MCF 10A (cell line): ENCODE measurements at regions not wholly inside any gene's neighbourhood (a gene's known extent, or its start where the extent isn't known, plus 50 kb on each side); places are given as distances from the start of the nearest gene placed in this dataset.

Experiments
- BruUV-seq: library from RNA; stranded (reverse); fragments of 400-500 nt; replicated peaks from 2 replicates; lab custom pipeline; 2021; lab: Mats Ljungman, UMichigan
- CTCF ChIA-PET: fragments of 300-600 bp; sonication (Branson Sonifier 250); formaldehyde crosslinking; extraction: SDS; loops from one replicate; lab custom pipeline; 2021; ENCODE audit warnings: antibody characterized with exemption, inconsistent platforms; lab: Yijun Ruan, JAX
- POLR2A ChIA-PET: fragments of 300-600, 350-650 bp; sonication (Branson Sonifier 250); formaldehyde crosslinking; extraction: SDS; loops from one replicate; lab custom pipeline; 2020; ENCODE audit warnings: antibody characterized with exemption, inconsistent platforms; lab: Yijun Ruan, JAX
- DNase-seq: peaks from one replicate; pipeline ENCODE4 v3.0.0-alpha.2; 2018; ENCODE audit not compliant: unreplicated experiment
- H3K27ac Mint-ChIP-seq: one replicate; pipeline ENCODE4 v1.8.0; 2022; ENCODE audit warnings: mild to moderate bottlenecking, low read depth, mixed read lengths; ENCODE audit not compliant: unreplicated experiment
- H3K27me3 Mint-ChIP-seq: one replicate; pipeline ENCODE4 v1.8.0; 2022; ENCODE audit warnings: mixed read lengths; ENCODE audit not compliant: insufficient read depth, unreplicated experiment
- H3K36me3 Mint-ChIP-seq: one replicate; pipeline ENCODE4 v1.8.0; 2022; ENCODE audit warnings: mild to moderate bottlenecking, moderate library complexity, mixed read lengths; ENCODE audit not compliant: insufficient read depth, unreplicated experiment
- H3K4me1 Mint-ChIP-seq: one replicate; pipeline ENCODE4 v1.8.0; 2022; ENCODE audit warnings: mixed read lengths; ENCODE audit not compliant: insufficient read depth, unreplicated experiment
- H3K4me3 Mint-ChIP-seq: one replicate; pipeline ENCODE4 v1.8.0; 2022; ENCODE audit warnings: mild to moderate bottlenecking, moderate library complexity, mixed read lengths; ENCODE audit not compliant: unreplicated experiment
- H3K9me3 Mint-ChIP-seq: one replicate; pipeline ENCODE4 v1.8.0; 2022; ENCODE audit warnings: mixed read lengths; ENCODE audit not compliant: unreplicated experiment
- intact Hi-C: fragments of 100-400 bp; cut with micrococcal nuclease; formaldehyde crosslinking; loops from 2 replicates; pipeline ENCODE4 v1.14.1; 2022
- TF ChIP-seq, protein P1 (sequence below): fragments of 200-600 bp; IDR thresholded peaks from one replicate; pipeline ENCODE4 v1.8.0; 2022; ENCODE audit warnings: antibody characterized with exemption, mild to moderate bottlenecking; ENCODE audit not compliant: unreplicated experiment

DNA sequence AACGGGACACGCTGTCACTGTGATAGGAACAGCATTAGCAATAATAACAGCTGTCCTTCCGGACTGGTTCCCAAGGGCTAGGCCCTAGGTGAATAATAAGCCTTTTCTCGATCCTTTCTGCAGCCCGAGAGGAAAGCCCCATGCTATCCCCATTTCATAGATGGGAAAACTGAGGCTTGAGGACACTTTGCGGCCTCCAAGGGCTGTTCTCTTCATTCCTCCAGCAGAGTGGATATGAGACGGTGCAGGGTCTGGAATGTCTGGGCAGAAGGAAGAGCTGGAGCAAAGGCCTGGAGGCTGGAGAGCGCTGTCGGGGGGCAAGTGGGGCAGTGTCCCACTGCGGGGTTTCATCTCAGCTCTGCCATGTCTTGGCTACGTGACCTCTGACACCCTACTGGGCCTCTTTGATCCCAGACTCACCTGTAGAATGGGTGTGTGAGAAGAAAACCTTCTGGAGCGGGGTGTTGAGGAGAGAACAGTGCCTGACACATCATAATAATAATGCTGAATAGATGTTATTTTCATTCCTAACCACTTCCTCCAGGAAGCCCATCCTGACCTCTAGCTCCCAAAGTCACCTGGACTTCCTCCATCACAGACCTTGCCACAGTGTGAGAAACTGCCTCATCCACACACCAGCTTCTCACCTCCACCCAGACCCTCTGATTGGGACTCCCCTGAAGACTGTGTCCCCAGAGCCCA, 74.8 kb downstream of the CEBPB start:
- Mint-ChIP-seq H3K27ac (peak overlapping the region; percentile 49), H3K27me3 (no peaks in the 10 kb centered on the region), H3K9me3 (no peaks in the 10 kb centered on the region), H3K36me3 (no peaks in the 10 kb centered on the region), H3K4me3 (no peak overlapping the region), H3K4me1 (peaks cover 37% of the 10 kb centered on the region)
- intact Hi-C loops = loop anchor here (5.0 kb wide), 1 partner anchor 112 kb away; no protein-coding TSS in a partner anchor
- TF ChIP-seq, protein P1, sequence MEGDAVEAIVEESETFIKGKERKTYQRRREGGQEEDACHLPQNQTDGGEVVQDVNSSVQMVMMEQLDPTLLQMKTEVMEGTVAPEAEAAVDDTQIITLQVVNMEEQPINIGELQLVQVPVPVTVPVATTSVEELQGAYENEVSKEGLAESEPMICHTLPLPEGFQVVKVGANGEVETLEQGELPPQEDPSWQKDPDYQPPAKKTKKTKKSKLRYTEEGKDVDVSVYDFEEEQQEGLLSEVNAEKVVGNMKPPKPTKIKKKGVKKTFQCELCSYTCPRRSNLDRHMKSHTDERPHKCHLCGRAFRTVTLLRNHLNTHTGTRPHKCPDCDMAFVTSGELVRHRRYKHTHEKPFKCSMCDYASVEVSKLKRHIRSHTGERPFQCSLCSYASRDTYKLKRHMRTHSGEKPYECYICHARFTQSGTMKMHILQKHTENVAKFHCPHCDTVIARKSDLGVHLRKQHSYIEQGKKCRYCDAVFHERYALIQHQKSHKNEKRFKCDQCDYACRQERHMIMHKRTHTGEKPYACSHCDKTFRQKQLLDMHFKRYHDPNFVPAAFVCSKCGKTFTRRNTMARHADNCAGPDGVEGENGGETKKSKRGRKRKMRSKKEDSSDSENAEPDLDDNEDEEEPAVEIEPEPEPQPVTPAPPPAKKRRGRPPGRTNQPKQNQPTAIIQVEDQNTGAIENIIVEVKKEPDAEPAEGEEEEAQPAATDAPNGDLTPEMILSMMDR = no peak
- no TSS peak for BruUV-seq
- POLR2A ChIA-PET = interaction anchor here (0.6 to 1.7 kb wide), 6 partner anchors 10 to 163 kb away, joined by 3 to 6 read pairs (median 3); no protein-coding TSS in a partner anchor
- CTCF ChIA-PET = interaction anchor here (0.6 to 2.4 kb wide), 3 partner anchors 17 to 200 kb away, joined by 3 to 8 read pairs (median 3); no protein-coding TSS in a partner anchor
- no peak for DNase-seq

DNA sequence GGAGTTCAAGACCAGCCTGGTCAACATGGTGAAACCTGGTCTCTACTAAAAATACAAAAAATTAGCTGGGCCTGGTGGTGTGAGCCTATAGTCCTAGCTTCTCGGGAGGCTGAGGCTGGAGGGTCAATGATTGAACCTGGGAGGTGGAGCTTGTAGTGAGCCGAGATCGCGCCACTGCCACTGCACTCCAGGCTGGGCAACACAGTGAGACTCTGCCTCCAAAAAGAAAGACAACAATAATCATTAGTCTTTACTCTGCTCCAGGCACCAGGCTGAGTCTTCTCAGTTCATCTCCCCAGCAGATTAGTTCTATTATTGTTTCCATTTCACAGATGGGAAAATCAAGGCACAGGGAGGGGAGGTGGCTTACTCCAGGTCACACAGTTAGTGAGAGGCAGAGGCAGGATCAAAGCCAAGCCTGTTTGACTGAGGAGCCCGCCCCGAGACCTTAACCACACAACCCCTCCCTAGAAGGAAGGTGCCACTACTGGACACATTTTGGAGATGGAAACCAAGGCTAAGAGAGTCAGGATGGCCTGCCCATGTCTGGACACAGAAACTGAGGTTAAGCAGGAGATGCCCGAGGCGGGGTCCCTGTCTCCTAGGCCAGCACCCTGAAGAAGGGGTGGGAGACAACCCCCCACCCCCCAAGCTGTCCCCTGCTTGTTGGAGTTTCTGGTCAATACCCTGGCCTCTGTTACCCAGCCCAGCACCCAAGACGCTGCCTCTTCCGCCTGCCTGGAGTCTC, 75.8 kb downstream of the CEBPB start:
- H3K27me3 Mint-ChIP-seq = no peaks in the 10 kb centered on the region
- POLR2A ChIA-PET = interaction anchor here (0.6 to 1.6 kb wide), 9 partner anchors 10 to 162 kb away, joined by 3 to 6 read pairs (median 3); no protein-coding TSS in a partner anchor
- H3K36me3 Mint-ChIP-seq = no peaks in the 10 kb centered on the region
- no peak overlapping the region for H3K4me3 Mint-ChIP-seq
- no peak for DNase-seq
- intact Hi-C loops = loop anchor here (5.0 kb wide), 1 partner anchor 111 kb away; no protein-coding TSS in a partner anchor
- peaks cover 26% of the 10 kb centered on the region for H3K4me1 Mint-ChIP-seq
- no TSS peak for BruUV-seq
- H3K27ac Mint-ChIP-seq = peak overlapping the region; percentile 69
- CTCF ChIA-PET = interaction anchor here (0.6 to 1.4 kb wide), 4 partner anchors 10 to 416 kb away, joined by 3 to 4 read pairs (median 3); no protein-coding TSS in a partner anchor
- TF ChIP-seq, protein P1 = no peak
- no peaks in the 10 kb centered on the region for H3K9me3 Mint-ChIP-seq

DNA sequence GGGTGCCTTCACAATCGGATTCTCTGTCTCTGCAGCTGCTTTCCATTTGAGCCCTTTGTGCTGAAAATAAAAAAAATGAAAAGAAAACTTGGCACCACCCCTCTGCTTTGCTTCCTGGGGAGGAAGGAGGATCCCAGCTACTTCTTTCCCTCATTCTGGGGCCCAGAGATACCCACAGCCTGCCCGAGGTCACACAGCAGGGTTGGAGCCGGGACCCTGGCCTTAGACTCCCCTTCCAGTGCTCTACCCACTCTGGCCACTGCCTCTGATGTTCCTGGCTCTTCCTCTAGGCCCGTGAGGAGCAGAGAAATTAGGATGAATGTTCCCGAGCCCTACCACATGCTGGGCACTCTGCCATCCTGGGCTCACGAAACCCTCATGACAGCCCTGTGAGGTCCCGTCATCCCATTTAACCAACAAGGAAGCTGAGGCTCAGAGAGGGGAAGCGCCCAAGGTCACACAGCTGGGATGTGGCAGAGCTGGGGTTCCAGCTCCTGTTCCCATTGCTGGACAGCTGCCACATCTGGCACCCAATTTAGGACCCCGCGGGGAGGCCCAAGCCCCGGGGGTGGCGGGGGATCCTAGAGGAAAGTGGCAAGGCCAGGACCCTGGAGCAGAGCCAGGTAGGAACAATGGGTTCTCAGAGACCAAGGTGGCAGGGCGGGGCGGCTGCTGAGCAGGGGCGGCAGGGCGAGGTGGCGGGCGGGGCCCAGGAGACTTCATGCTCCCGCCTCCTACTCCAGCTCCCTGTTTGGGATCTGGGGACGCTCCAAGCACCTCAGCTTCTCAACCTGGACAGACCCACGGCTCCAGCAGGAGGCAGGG, 76.6 kb downstream of the CEBPB start:
- DNase-seq = peak; percentile 91
- H3K27me3 Mint-ChIP-seq = no peaks in the 10 kb centered on the region
- H3K4me1 Mint-ChIP-seq = peaks cover 21% of the 10 kb centered on the region
- no peaks in the 10 kb centered on the region for H3K36me3 Mint-ChIP-seq
- ChIA-PET POLR2A (interaction anchor here (0.7 to 1.6 kb wide), 8 partner anchors 9 to 115 kb away, joined by 3 to 5 read pairs (median 3); no protein-coding TSS in a partner anchor), CTCF (interaction anchor here (0.6 to 1.3 kb wide), 6 partner anchors 10 to 415 kb away, joined by 3 to 4 read pairs (median 4); no protein-coding TSS in a partner anchor)
- intact Hi-C loops = loop anchor here (5.0 kb wide), 1 partner anchor 110 kb away; no protein-coding TSS in a partner anchor
- no peaks in the 10 kb centered on the region for H3K9me3 Mint-ChIP-seq
- TF ChIP-seq, protein P1 = no peak
- no TSS peak for BruUV-seq
- peak overlapping the region; percentile 69 for H3K27ac Mint-ChIP-seq
- H3K4me3 Mint-ChIP-seq = no peak overlapping the region
